ENCODE measurements at regions not wholly inside any gene's neighbourhood (a gene's known extent, or its start where the extent isn't known, plus 50 kb on each side); places are given as distances from the start of the nearest gene placed in this dataset.

DNA sequence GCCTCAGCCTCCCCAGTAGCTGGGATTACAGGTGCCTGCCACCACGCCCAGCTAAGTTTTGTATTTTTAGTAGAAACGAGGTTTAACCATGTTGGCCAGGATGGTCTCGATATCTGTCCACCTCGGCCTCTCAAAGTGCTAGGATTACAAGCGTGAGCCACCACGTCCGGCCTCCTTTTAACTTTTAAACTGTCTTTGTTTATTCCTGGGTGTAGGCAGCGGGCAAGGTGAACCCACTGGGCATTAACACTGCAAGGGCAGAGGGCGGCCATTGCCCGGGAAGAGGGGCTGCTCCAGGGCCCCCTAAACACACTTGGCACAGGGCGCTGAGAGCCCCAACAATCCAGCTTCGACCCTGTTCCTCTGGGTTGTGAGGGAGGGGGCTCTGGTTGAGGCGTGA is 693.6 kb downstream of the BRD1 start:
- Mint-ChIP-seq H3K9me3 (peaks cover 5% of the 10 kb centered on the region), H3K4me1 (peaks cover 10% of the 10 kb centered on the region), H3K4me3 (no peak overlapping the region), H3K27me3 (ENCODE audit: low read depth) (no peaks in the 10 kb centered on the region), H3K27ac (ENCODE audit: unreplicated experiment) (no peak overlapping the region), H3K36me3 (ENCODE audit: low read depth) (no peaks in the 10 kb centered on the region)
- DNase-seq (ENCODE audit: low read depth, low spot score) = no peak
- TF ChIP-seq, protein P1, sequence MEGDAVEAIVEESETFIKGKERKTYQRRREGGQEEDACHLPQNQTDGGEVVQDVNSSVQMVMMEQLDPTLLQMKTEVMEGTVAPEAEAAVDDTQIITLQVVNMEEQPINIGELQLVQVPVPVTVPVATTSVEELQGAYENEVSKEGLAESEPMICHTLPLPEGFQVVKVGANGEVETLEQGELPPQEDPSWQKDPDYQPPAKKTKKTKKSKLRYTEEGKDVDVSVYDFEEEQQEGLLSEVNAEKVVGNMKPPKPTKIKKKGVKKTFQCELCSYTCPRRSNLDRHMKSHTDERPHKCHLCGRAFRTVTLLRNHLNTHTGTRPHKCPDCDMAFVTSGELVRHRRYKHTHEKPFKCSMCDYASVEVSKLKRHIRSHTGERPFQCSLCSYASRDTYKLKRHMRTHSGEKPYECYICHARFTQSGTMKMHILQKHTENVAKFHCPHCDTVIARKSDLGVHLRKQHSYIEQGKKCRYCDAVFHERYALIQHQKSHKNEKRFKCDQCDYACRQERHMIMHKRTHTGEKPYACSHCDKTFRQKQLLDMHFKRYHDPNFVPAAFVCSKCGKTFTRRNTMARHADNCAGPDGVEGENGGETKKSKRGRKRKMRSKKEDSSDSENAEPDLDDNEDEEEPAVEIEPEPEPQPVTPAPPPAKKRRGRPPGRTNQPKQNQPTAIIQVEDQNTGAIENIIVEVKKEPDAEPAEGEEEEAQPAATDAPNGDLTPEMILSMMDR (conservative IDR thresholded peaks at IDR 0.05) = no peak

DNA sequence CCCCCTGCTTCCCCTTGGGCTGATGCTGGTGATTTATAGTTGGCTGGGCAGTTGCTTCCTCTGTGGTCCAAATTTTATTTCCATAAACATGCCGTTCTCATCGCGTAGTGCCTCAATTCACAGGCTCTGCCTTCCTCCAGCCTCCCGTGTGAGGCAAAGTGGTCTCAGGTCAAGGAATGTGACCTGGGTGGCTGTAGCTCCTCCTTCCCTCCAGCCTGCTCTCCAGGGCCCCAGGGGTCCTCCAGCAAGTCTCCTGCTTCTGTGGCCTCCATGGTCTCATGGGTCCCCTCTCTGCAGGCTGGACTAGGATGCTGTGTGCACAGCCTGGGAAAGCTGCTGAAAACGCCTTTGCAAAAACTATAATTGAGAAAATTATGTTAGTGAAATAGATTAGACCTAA is 694.1 kb downstream of the BRD1 start:
- no peaks in the 10 kb centered on the region for H3K36me3 Mint-ChIP-seq (ENCODE audit: low read depth)
- no peak overlapping the region for H3K4me3 Mint-ChIP-seq
- peaks cover 5% of the 10 kb centered on the region for H3K9me3 Mint-ChIP-seq
- H3K4me1 Mint-ChIP-seq = peaks cover 10% of the 10 kb centered on the region
- H3K27ac Mint-ChIP-seq (ENCODE audit: unreplicated experiment) = no peak overlapping the region
- TF ChIP-seq, protein P1 (conservative IDR thresholded peaks at IDR 0.05) = no peak
- no peaks in the 10 kb centered on the region for H3K27me3 Mint-ChIP-seq (ENCODE audit: low read depth)
- no peak for DNase-seq (ENCODE audit: low read depth, low spot score)

DNA sequence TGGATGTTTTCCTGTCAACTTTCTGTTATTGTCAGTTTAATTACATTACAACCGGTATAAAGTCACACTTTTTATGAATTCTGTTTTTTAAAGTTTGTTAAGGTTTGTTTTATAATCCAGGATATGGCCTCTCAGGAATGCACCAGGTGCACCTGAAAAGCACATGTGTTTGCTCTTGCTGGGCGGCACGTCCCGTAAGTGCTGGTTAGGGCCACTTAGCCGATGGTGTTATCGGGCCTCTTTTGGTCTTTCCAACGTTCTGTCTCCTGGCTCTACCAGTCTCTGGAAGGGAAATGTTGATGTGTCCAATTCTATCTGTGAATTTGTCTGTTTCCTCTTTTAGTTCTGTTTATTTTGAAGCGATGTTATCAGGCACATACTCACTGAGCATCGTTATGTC is 695.7 kb downstream of the BRD1 start:
- Mint-ChIP-seq H3K4me1 (peaks cover 10% of the 10 kb centered on the region), H3K9me3 (no peaks in the 10 kb centered on the region), H3K36me3 (ENCODE audit: low read depth) (no peaks in the 10 kb centered on the region), H3K27ac (ENCODE audit: unreplicated experiment) (no peak overlapping the region), H3K27me3 (ENCODE audit: low read depth) (no peaks in the 10 kb centered on the region), H3K4me3 (no peak overlapping the region)
- DNase-seq (ENCODE audit: low read depth, low spot score) = no peak
- TF ChIP-seq, protein P1 (conservative IDR thresholded peaks at IDR 0.05) = no peak

DNA sequence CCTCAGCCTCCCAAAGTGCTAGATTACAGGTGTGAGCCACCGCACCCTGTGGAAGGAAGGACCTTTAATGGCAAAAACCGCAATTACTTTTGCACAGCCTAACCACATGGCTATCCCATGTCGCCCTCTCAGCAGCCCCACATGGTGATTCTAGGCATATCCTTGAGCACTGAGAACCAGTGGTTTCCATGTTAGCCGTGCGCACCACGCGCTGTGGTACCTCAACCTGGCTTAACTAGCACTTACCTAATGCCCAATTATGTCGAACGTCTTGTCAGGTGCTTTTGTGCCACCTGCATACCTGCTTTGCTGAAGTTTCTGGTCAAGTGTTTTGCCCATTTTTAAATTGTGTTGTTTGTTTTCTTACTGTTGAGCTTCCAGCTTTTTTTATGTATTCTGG is 697.9 kb downstream of the BRD1 start:
- TF ChIP-seq, protein P1 (conservative IDR thresholded peaks at IDR 0.05) = no peak
- H3K27me3 Mint-ChIP-seq (ENCODE audit: low read depth) = peaks cover 3% of the 10 kb centered on the region
- no peaks in the 10 kb centered on the region for H3K36me3 Mint-ChIP-seq (ENCODE audit: low read depth)
- H3K4me1 Mint-ChIP-seq = peaks cover 10% of the 10 kb centered on the region
- DNase-seq (ENCODE audit: low read depth, low spot score) = no peak
- no peak overlapping the region for H3K27ac Mint-ChIP-seq (ENCODE audit: unreplicated experiment)
- no peaks in the 10 kb centered on the region for H3K9me3 Mint-ChIP-seq
- no peak overlapping the region for H3K4me3 Mint-ChIP-seq

DNA sequence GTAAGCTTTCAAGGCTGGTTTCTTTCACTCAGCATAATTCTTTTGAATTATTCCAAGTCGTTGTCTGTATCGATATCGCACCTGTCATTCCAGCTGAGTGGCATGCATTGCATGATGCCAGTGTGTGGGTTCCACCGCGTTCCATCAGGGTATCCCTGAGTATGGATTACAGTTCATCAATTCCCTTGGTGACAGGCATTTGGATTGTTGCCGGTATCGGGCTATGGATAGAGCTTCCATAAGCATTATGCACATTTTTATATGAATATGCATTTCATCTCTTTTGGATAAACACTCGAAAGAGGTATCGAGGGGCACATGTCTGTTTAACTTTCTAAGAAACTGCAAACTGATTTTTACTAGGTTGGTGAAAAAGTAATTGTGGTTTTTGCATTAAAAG is 698.8 kb downstream of the BRD1 start:
- no peak for DNase-seq (ENCODE audit: low read depth, low spot score)
- Mint-ChIP-seq H3K27me3 (ENCODE audit: low read depth) (peaks cover 5% of the 10 kb centered on the region), H3K27ac (ENCODE audit: unreplicated experiment) (no peak overlapping the region), H3K9me3 (no peaks in the 10 kb centered on the region), H3K4me1 (peaks cover 7% of the 10 kb centered on the region), H3K4me3 (no peak overlapping the region), H3K36me3 (ENCODE audit: low read depth) (no peaks in the 10 kb centered on the region)
- TF ChIP-seq, protein P1 (conservative IDR thresholded peaks at IDR 0.05) = no peak

DNA sequence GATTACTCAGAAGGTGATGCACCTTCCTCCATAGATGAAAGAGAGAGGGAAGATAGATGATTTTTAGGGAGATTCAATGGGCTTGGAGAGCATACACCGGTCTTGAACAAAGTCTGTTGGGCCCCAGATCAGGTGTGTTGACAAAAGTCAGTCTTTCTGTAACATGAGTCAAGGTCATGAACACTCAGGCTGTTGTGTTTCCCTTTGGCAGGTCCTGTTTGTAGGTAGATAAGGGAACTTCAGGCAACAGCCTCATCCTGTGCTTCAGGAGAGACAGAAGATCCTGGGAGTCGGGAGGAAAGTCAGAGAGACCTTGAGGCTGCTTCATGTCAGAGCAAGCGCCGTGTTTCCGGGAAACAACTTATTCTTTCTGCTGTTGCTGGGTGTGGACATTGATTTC is 703.1 kb downstream of the BRD1 start:
- Mint-ChIP-seq H3K4me1 (peaks cover 7% of the 10 kb centered on the region), H3K9me3 (peaks cover 5% of the 10 kb centered on the region), H3K36me3 (ENCODE audit: low read depth) (no peaks in the 10 kb centered on the region), H3K4me3 (no peak overlapping the region), H3K27me3 (ENCODE audit: low read depth) (peaks cover 14% of the 10 kb centered on the region), H3K27ac (ENCODE audit: unreplicated experiment) (no peak overlapping the region)
- DNase-seq (ENCODE audit: low read depth, low spot score) = no peak
- TF ChIP-seq, protein P1 (conservative IDR thresholded peaks at IDR 0.05) = no peak

All from neural crest cell (in vitro differentiated cells).